ENCODE measurements at regions not wholly inside any gene's neighbourhood (a gene's known extent, or its start where the extent isn't known, plus 50 kb on each side); places are given as distances from the start of the nearest gene placed in this dataset.

- Histone ChIP-seq H3K79me2 (ENCODE audit: low read length) (no peaks in the 10 kb centered on the region), H4K20me1 (ENCODE audit: insufficient read depth, low read length) (no peaks in the 10 kb centered on the region), H3K9me3 (replicated peaks; ENCODE audit: insufficient read depth, low read length) (no peaks in the 10 kb centered on the region), H3K9me2 (replicated peaks; ENCODE audit: insufficient read depth, low read length) (no peaks in the 10 kb centered on the region), H3K4me2 (ENCODE audit: low read depth, low read length) (no peak overlapping the region), H3K4me1 (ENCODE audit: low read length) (no peaks in the 10 kb centered on the region), H3K27ac (ENCODE audit: low read length) (no peak overlapping the region), H3K36me3 (replicated peaks; ENCODE audit: insufficient read depth, low read length) (no peaks in the 10 kb centered on the region), H3F3A (ENCODE audit: insufficient read depth, low read length) (no peaks in the 10 kb centered on the region), H3K4me3 (ENCODE audit: low read length) (no peak overlapping the region), H3K27me3 (replicated peaks; ENCODE audit: insufficient read depth, low read length) (no peaks in the 10 kb centered on the region), H2AFZ (ENCODE audit: low read length) (no peak overlapping the region), H3K9ac (ENCODE audit: low read length) (no peak overlapping the region)
- DNase-seq: no peak
- TF ChIP-seq EZH2phosphoT487 (IDR thresholded peaks at IDR 0.05; ENCODE audit: low read length) (no peak), EZH2 (optimal IDR thresholded peaks at IDR 0.05; ENCODE audit: low read depth, low read length) (no peak), CTCF (IDR thresholded peaks at IDR 0.05; ENCODE audit: low read length) (no peak)
Measured at GRCh38 chr9:19583890-19584289, 175.1 kb downstream of the ACER2 start.

DNA sequence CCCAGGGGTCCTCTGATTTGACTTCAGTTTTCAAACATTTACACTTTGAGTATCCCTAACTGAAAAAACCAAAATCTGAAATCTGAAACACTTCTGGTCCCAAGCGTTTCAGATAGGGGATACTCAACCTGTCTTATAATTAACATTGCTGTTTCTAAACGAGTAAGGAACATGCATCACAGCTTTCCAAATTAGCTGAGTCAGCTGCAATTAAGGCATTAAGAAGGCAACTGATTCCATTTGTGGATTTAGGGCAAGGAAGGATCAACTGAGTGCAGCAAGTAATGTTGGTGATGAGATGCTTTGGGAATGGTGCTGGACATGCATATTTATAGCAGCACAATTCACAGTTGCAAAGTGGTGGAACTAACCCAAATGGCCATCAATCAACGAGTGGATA lies 168.6 kb downstream of the ACER2 start:
- Histone ChIP-seq H3K9me3 (replicated peaks; ENCODE audit: insufficient read depth, low read length) (no peaks in the 10 kb centered on the region), H3K4me1 (ENCODE audit: low read length) (no peaks in the 10 kb centered on the region), H3K9ac (ENCODE audit: low read length) (no peak overlapping the region), H3K4me2 (ENCODE audit: low read depth, low read length) (no peak overlapping the region), H3K79me2 (ENCODE audit: low read length) (no peaks in the 10 kb centered on the region), H3K27me3 (replicated peaks; ENCODE audit: insufficient read depth, low read length) (no peaks in the 10 kb centered on the region), H3K27ac (ENCODE audit: low read length) (no peak overlapping the region), H3F3A (ENCODE audit: insufficient read depth, low read length) (no peaks in the 10 kb centered on the region), H3K9me2 (replicated peaks; ENCODE audit: insufficient read depth, low read length) (no peaks in the 10 kb centered on the region), H2AFZ (ENCODE audit: low read length) (no peak overlapping the region), H3K4me3 (ENCODE audit: low read length) (no peak overlapping the region), H3K36me3 (replicated peaks; ENCODE audit: insufficient read depth, low read length) (no peaks in the 10 kb centered on the region), H4K20me1 (ENCODE audit: insufficient read depth, low read length) (no peaks in the 10 kb centered on the region)
- DNase-seq: no peak
- no peak for TF ChIP-seq EZH2phosphoT487 (IDR thresholded peaks at IDR 0.05; ENCODE audit: low read length)
- no peak for TF ChIP-seq EZH2 (optimal IDR thresholded peaks at IDR 0.05; ENCODE audit: low read depth, low read length)
- TF ChIP-seq CTCF (IDR thresholded peaks at IDR 0.05; ENCODE audit: low read length): no peak

DNA sequence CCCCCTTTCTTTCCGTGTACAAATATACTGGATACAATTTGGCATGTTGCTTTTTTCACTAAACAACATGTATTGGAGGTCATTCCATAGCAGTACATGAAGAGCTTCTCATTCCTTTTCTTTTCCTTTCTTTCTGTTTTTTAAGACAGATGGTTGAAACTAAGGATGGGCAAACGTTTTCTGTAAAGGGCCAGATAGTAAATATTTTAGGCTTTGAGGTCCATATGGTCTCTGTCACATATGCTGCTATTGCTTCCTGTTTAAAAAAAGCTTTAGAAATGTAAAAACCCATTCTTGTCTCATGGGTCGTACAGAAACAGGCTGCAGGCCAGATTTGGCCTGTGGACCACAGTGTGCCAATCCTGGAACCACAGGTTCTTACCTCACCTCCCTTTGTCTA lies 160.1 kb downstream of the ACER2 start:
- H3K4me1 ChIP-seq (ENCODE audit: low read length): no peaks in the 10 kb centered on the region
- H3K79me2 ChIP-seq (ENCODE audit: low read length): no peaks in the 10 kb centered on the region
- no peak for DNase-seq
- no peaks in the 10 kb centered on the region for H4K20me1 ChIP-seq (ENCODE audit: insufficient read depth, low read length)
- no peak overlapping the region for H3K9ac ChIP-seq (ENCODE audit: low read length)
- no peaks in the 10 kb centered on the region for H3F3A ChIP-seq (ENCODE audit: insufficient read depth, low read length)
- H3K9me3 ChIP-seq (replicated peaks; ENCODE audit: insufficient read depth, low read length): no peaks in the 10 kb centered on the region
- no peaks in the 10 kb centered on the region for H3K9me2 ChIP-seq (replicated peaks; ENCODE audit: insufficient read depth, low read length)
- no peak overlapping the region for H3K27ac ChIP-seq (ENCODE audit: low read length)
- no peaks in the 10 kb centered on the region for H3K36me3 ChIP-seq (replicated peaks; ENCODE audit: insufficient read depth, low read length)
- no peak overlapping the region for H3K4me2 ChIP-seq (ENCODE audit: low read depth, low read length)
- TF ChIP-seq EZH2 (optimal IDR thresholded peaks at IDR 0.05; ENCODE audit: low read depth, low read length) (no peak), CTCF (IDR thresholded peaks at IDR 0.05; ENCODE audit: low read length) (no peak), EZH2phosphoT487 (IDR thresholded peaks at IDR 0.05; ENCODE audit: low read length) (no peak)
- no peak overlapping the region for H2AFZ ChIP-seq (ENCODE audit: low read length)
- H3K4me3 ChIP-seq (ENCODE audit: low read length): no peak overlapping the region
- no peaks in the 10 kb centered on the region for H3K27me3 ChIP-seq (replicated peaks; ENCODE audit: insufficient read depth, low read length)

All from MM.1S (cell line).